Breast epithelium (tissue), 4 donors: ENCODE measurements at regions not wholly inside any gene's neighbourhood (a gene's known extent, or its start where the extent isn't known, plus 50 kb on each side); places are given as distances from the start of the nearest gene placed in this dataset.

ENCODE experiments used
- DNase-seq, 2 donors: peaks; one replicate each; pipeline ENCODE4 v3.0.0-alpha.2; 2019; ENCODE audit warnings: low spot score in 2 of 2
- H3K27ac ChIP-seq, 2 donors: fragments of 200-600 bp; sonication (generic) in 1 of 2; one replicate each; pipeline ENCODE4 v1.5.1; 2016 to 2019; ENCODE audit warnings: mild to moderate bottlenecking in 1 of 2
- H3K27me3 ChIP-seq, 2 donors: fragments of 200-600 bp; sonication (generic) in 1 of 2; one replicate each; pipeline versions ENCODE4 v1.5.1 to v1.6.0; 2017 to 2019; ENCODE audit warnings: control low read depth in 1 of 2, mild to moderate bottlenecking in 1 of 2
- H3K36me3 ChIP-seq: fragments of 200-600 bp; one replicate; pipeline ENCODE4 v1.5.1; 2019
- H3K4me1 ChIP-seq, 2 donors: fragments of 200-600 bp; sonication (generic); one replicate each; pipeline ENCODE4 v1.5.1; 2016 to 2019; ENCODE audit warnings: control low read depth in 1 of 2
- H3K4me3 ChIP-seq, 3 donors: fragments of 200-600 bp; sonication (generic); 1 replicate in 2 of 3; 2 replicates in 1 of 3; pipeline ENCODE4 v1.5.1; 2016 to 2019; ENCODE audit warnings: mild to moderate bottlenecking in 3 of 3, moderate library complexity in 2 of 3
- H3K9me3 ChIP-seq, 2 donors: fragments of 200-600 bp; sonication (generic) in 1 of 2; one replicate each; pipeline ENCODE4 v1.5.1; 2016 to 2019; ENCODE audit warnings: control low read depth in 1 of 2
- POLR2A ChIP-seq: fragments of 450-650 bp; IDR thresholded peaks from one replicate; pipeline ENCODE4 v1.6.1; 2016; ENCODE audit warnings: antibody characterized with exemption, mild to moderate bottlenecking, moderate library complexity
- POLR2AphosphoS5 ChIP-seq, 3 donors: sonication (generic); formaldehyde crosslinking; IDR thresholded peaks; one replicate each; pipeline ENCODE4 v1.6.1; 2017; ENCODE audit warnings: antibody characterized with exemption in 3 of 3
- intact Hi-C: fragments of 100-400 bp; cut with DNase I; formaldehyde crosslinking; loops from one replicate; pipeline ENCODE4 v1.15.1; 2023; ENCODE audit warnings: low total_unique reads
- TF ChIP-seq, protein P1 (sequence below), 3 donors: fragments of 450-650 bp; IDR thresholded peaks; one replicate each; pipeline ENCODE4 v1.5.1; 2016 to 2017; ENCODE audit warnings: antibody characterized with exemption in 3 of 3, mild to moderate bottlenecking in 3 of 3, moderate library complexity in 3 of 3

DNA sequence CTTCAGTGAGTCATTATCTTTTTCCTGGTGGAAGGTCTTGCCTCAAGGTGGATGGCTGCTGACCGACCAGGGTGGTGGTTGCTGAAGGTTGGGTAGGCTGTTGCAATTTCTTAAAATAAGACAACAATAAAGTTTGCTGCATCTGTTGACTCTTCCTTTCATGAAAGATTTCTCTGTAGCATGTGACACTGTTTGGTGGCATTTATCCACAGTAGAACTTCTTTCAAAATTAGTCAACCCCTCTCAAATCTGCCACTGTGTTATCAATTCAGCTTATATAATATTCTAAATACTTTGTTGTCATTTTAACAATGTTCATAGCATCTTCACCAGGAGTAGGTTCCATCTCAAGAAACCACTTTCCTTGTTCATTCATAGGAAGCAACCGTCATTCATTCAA is 66.8 kb upstream of the ATXN1 start:
- Histone ChIP-seq H3K4me3 (no peak overlapping the region), H3K27me3 (no peaks in the 10 kb centered on the region), H3K4me1 (no peaks in the 10 kb centered on the region), H3K27ac (no peak overlapping the region), H3K36me3 (no peaks in the 10 kb centered on the region), H3K9me3 (no peaks in the 10 kb centered on the region)
- intact Hi-C loops: no loop called here
- no peak for DNase-seq
- no peak for TF ChIP-seq POLR2AphosphoS5 (IDR thresholded peaks at IDR 0.05)
- TF ChIP-seq, protein P1, sequence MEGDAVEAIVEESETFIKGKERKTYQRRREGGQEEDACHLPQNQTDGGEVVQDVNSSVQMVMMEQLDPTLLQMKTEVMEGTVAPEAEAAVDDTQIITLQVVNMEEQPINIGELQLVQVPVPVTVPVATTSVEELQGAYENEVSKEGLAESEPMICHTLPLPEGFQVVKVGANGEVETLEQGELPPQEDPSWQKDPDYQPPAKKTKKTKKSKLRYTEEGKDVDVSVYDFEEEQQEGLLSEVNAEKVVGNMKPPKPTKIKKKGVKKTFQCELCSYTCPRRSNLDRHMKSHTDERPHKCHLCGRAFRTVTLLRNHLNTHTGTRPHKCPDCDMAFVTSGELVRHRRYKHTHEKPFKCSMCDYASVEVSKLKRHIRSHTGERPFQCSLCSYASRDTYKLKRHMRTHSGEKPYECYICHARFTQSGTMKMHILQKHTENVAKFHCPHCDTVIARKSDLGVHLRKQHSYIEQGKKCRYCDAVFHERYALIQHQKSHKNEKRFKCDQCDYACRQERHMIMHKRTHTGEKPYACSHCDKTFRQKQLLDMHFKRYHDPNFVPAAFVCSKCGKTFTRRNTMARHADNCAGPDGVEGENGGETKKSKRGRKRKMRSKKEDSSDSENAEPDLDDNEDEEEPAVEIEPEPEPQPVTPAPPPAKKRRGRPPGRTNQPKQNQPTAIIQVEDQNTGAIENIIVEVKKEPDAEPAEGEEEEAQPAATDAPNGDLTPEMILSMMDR (IDR thresholded peaks at IDR 0.05): no peak
- no peak for TF ChIP-seq POLR2A

DNA sequence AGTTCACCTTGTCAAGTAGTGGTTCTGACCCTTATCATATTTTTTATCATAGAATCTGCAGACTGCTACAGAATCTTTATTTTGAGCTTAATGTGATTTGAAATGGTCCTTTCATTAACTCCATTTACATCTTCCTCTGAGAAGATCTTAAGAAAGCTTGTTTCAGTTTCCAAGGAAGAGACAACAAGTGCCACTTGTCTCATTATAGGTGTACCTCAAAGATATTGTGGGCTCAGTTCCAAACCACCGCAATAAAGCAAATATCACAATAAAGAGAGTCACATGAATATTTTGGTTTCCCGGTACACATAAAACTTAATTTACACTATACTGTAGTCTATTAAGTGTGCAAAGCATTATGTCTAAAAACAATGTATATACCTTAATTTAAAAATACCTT is 66.4 kb upstream of the ATXN1 start:
- DNase-seq: no peak
- H3K36me3 ChIP-seq: no peaks in the 10 kb centered on the region

DNA sequence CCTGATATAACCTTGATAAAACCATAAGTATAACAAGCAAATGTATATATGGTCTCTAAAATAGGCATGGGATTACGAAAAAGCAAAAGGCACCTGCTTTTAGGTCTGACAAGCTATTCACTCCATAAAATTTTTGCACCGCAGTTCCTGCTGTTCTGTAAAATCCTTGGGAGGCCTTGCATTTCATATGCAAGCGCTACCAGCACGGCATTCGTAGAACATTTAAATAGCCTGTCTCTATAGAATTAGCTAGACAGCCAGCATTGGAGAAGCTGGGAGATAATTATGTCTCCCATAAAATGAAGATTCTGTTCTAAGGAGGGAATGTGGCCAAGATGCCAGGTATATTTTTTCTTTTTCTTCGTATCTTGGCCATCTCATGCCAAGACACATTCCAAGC is 64.5 kb upstream of the ATXN1 start:
- TF ChIP-seq POLR2AphosphoS5 (IDR thresholded peaks at IDR 0.05) (no peak), POLR2A (no peak)
- TF ChIP-seq, protein P1 (IDR thresholded peaks at IDR 0.05): no peak
- Histone ChIP-seq H3K9me3 (no peaks in the 10 kb centered on the region), H3K27me3 (no peaks in the 10 kb centered on the region), H3K4me1 (no peaks in the 10 kb centered on the region), H3K27ac (no peak overlapping the region), H3K36me3 (no peaks in the 10 kb centered on the region), H3K4me3 (no peak overlapping the region)
- DNase-seq: no peak
- intact Hi-C loops: no loop called here

More for the DNA sequence above, 66.4 kb upstream of the ATXN1 start:
- no peaks in the 10 kb centered on the region for H3K4me1 ChIP-seq
- H3K27ac ChIP-seq: no peak overlapping the region
- no peak for TF ChIP-seq POLR2A
- TF ChIP-seq POLR2AphosphoS5 (IDR thresholded peaks at IDR 0.05): no peak
- TF ChIP-seq, protein P1 (IDR thresholded peaks at IDR 0.05): no peak
- H3K27me3 ChIP-seq: no peaks in the 10 kb centered on the region
- no peak overlapping the region for H3K4me3 ChIP-seq
- intact Hi-C loops: no loop called here
- H3K9me3 ChIP-seq: no peaks in the 10 kb centered on the region

DNA sequence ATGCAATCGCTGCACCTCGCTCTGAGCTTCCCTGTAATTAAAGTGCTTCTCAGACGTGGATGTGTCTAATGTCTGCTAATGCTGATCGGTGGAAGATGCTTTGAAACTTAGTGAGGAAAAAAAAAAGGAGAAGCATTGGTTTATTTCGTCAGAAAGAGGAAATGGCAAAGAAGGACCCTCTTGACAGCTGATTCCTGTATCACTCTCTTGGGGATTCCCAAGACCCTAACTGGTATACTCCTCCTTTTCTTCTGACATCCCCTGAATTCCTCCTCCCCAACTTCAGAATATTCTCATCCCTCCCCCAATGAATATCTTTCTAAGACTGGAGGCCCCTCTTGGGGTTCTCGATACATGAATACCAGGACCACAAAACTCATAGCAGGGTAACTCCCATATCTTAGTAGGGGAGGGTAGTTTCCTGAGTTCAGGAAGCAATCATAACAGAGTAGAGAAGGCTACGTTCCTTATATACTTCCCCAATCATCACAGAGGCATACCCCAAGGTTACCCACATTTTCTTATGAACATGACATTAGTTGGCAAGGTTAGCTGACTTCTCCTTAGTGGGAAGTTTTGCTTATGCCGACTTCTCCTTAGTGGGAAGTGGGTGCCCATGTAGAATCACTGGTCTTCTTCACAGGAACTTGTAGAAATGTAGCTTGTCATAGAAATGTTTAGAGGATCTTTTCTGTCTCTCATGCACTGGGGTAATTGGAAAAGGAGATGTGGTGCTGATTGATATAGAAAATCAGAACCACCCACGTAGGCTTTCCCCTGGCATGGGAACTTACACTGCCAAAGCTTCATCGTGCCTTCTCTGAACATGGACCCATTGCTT is 63.8 kb upstream of the ATXN1 start:
- no peaks in the 10 kb centered on the region for H3K36me3 ChIP-seq
- no peak overlapping the region for H3K27ac ChIP-seq
- H3K27me3 ChIP-seq: no peaks in the 10 kb centered on the region
- no peaks in the 10 kb centered on the region for H3K4me1 ChIP-seq
- no peak for DNase-seq
- TF ChIP-seq POLR2A (no peak), POLR2AphosphoS5 (IDR thresholded peaks at IDR 0.05) (no peak)
- TF ChIP-seq, protein P1 (IDR thresholded peaks at IDR 0.05): no peak
- no peak overlapping the region for H3K4me3 ChIP-seq
- intact Hi-C loops: no loop called here
- H3K9me3 ChIP-seq: no peaks in the 10 kb centered on the region

DNA sequence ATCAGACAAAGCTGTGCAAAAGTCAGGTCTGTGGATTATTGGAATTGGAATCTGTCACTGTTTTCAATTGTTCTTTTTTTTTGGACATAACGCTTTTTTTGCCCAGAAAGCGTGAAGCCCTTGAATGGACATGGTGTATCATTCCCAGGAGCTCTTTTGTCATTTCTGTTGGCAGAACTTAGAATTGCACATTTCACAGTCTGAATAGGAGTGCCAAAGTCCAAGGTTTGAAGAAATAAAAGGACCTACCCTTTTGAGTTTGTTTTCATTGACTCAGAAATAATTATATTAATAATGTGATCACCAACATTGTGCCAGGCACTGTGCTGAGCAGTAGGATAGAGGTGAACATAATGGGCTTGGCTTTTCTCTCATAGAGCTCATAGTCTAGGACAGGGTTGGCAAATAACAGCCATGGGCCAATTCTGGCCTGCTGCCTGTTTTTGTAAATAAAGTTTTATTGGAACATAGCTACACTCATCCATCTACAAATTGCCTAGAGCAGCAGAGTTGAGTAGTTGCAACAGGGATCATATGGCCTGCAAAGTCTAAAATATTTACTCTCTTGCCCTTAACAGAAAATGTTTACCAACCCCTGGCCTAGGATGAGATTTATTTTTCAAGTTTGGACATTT is 62.6 kb upstream of the ATXN1 start:
- no peak for DNase-seq
- H3K36me3 ChIP-seq: no peaks in the 10 kb centered on the region

More for the DNA sequence above, 62.6 kb upstream of the ATXN1 start:
- Histone ChIP-seq H3K27me3 (no peaks in the 10 kb centered on the region), H3K4me3 (no peak overlapping the region), H3K9me3 (no peaks in the 10 kb centered on the region), H3K27ac (no peak overlapping the region), H3K4me1 (no peaks in the 10 kb centered on the region)
- intact Hi-C loops: no loop called here
- TF ChIP-seq, protein P1 (IDR thresholded peaks at IDR 0.05): no peak
- TF ChIP-seq POLR2AphosphoS5 (IDR thresholded peaks at IDR 0.05) (no peak), POLR2A (no peak)
